Tibial nerve (tissue), 3 donors: ENCODE measurements at regions not wholly inside any gene's neighbourhood (a gene's known extent, or its start where the extent isn't known, plus 50 kb on each side); places are given as distances from the start of the nearest gene placed in this dataset.

ENCODE experiments used
- POLR2A ChIP-seq, 2 donors: fragments of 450-650 bp; IDR thresholded peaks; one replicate each; pipeline ENCODE4 v1.6.1; 2017; ENCODE audit warnings: antibody characterized with exemption in 2 of 2, mild to moderate bottlenecking in 2 of 2, moderate library complexity in 2 of 2
- TF ChIP-seq, protein P1 (sequence below), 5 experiments: fragments of 200-600 bp in 3 of 5; fragments of 450-650 bp in 2 of 5; sonication (generic) in 3 of 5; IDR thresholded peaks; one replicate each; pipeline ENCODE4 v1.5.1; 2016 to 2019; ENCODE audit warnings: antibody characterized with exemption in 5 of 5, mild to moderate bottlenecking in 3 of 5, moderate library complexity in 2 of 5

DNA sequence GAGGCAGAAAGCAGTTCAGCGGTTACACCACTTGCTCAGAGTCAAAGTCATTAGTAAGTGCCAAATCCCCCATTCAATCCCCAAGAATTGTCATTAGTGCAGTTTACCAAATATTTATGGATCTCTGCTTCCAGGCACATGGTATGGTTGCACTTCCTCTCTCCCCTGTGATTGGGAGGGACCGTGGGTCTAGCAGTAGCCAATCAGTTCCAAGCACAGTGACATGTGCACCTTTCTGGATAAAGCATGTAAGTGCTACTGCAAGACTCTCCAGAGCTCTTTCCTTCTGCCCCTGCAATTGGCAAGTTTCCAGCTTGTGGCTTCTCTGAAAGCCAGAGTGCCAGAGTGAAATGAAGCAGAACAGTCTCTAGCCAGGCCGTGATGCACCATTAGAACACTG, 85.3 kb upstream of the FLRT2 start:
- TF ChIP-seq POLR2A (IDR thresholded peaks at IDR 0.05), result no peak
- TF ChIP-seq, protein P1, sequence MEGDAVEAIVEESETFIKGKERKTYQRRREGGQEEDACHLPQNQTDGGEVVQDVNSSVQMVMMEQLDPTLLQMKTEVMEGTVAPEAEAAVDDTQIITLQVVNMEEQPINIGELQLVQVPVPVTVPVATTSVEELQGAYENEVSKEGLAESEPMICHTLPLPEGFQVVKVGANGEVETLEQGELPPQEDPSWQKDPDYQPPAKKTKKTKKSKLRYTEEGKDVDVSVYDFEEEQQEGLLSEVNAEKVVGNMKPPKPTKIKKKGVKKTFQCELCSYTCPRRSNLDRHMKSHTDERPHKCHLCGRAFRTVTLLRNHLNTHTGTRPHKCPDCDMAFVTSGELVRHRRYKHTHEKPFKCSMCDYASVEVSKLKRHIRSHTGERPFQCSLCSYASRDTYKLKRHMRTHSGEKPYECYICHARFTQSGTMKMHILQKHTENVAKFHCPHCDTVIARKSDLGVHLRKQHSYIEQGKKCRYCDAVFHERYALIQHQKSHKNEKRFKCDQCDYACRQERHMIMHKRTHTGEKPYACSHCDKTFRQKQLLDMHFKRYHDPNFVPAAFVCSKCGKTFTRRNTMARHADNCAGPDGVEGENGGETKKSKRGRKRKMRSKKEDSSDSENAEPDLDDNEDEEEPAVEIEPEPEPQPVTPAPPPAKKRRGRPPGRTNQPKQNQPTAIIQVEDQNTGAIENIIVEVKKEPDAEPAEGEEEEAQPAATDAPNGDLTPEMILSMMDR (IDR thresholded peaks at IDR 0.05), result no peak
